HG03558 (cell line): ENCODE measurements at regions not wholly inside any gene's neighbourhood (a gene's known extent, or its start where the extent isn't known, plus 50 kb on each side); places are given as distances from the start of the nearest gene placed in this dataset.
"Not testable (repeated sequence)": the region's sequence is repeated elsewhere in the genome, so short reads cannot be mapped to it uniquely, and the experiment has no call there.

ENCODE experiments used
- ATAC-seq: cut with Tn5 transposase; IDR thresholded peaks from one replicate; pipeline ENCODE4 v1.9.1; 2021; ENCODE audit warnings: moderate number of reproducible peaks; ENCODE audit not compliant: unreplicated experiment; ENCODE audit errors: extremely low read depth

- no peak for ATAC-seq
These were observed 73.8 kb downstream of the SLC25A46 start for GRCh38 chr5:110812639-110813038.

- ATAC-seq: no peak
These were observed 77.3 kb downstream of the SLC25A46 start for GRCh38 chr5:110815916-110816605.

GRCh38 chr5:110817459-110817858, 78.7 kb downstream of the SLC25A46 start:
- ATAC-seq: no peak

- ATAC-seq: no peak
These were observed 84.8 kb downstream of the SLC25A46 start for GRCh38 chr5:110823571-110823970.

- ATAC-seq: no peak
These were observed 86.2 kb downstream of the SLC25A46 start for GRCh38 chr5:110824936-110825441.

- ATAC-seq: no peak
These were observed 93.9 kb downstream of the SLC25A46 start for GRCh38 chr5:110832683-110833082.

- ATAC-seq: not testable (repeated sequence)
These were observed 96.1 kb downstream of the SLC25A46 start for GRCh38 chr5:110834933-110835332.

GRCh38 chr5:110836851-110837250, 98.0 kb downstream of the SLC25A46 start:
- ATAC-seq: no peak

- ATAC-seq: not testable (repeated sequence)
These were observed 99.5 kb downstream of the SLC25A46 start for GRCh38 chr5:110838357-110838756.

GRCh38 chr5:110838961-110839360, 100.2 kb downstream of the SLC25A46 start:
- no peak for ATAC-seq

GRCh38 chr5:110840347-110840960, 101.6 kb downstream of the SLC25A46 start:
- no peak for ATAC-seq

GRCh38 chr5:110841137-110841536, 102.3 kb downstream of the SLC25A46 start:
- ATAC-seq: no peak

- no peak for ATAC-seq
These were observed 104.1 kb downstream of the SLC25A46 start for GRCh38 chr5:110842948-110843347.

- ATAC-seq: no peak
These were observed 105.4 kb downstream of the SLC25A46 start for GRCh38 chr5:110844251-110844650.

- ATAC-seq: no peak
These were observed 107.7 kb downstream of the SLC25A46 start for GRCh38 chr5:110846398-110847001.

GRCh38 chr5:110851357-110851756, 112.5 kb downstream of the SLC25A46 start:
- no peak for ATAC-seq

- peak; percentile 95 for ATAC-seq
These were observed 113.2 kb downstream of the SLC25A46 start for GRCh38 chr5:110852053-110852452.

GRCh38 chr5:110852541-110852940, 113.7 kb downstream of the SLC25A46 start:
- ATAC-seq: no peak

GRCh38 chr5:110853267-110853666, 114.5 kb downstream of the SLC25A46 start:
- ATAC-seq: no peak

- no peak for ATAC-seq
These were observed 115.4 kb downstream of the SLC25A46 start for GRCh38 chr5:110854200-110854599.

GRCh38 chr5:110855961-110856360, 117.2 kb downstream of the SLC25A46 start:
- ATAC-seq: no peak
